OCI-LY3 (cell line): ENCODE measurements at regions not wholly inside any gene's neighbourhood (a gene's known extent, or its start where the extent isn't known, plus 50 kb on each side); places are given as distances from the start of the nearest gene placed in this dataset.

Experiments used
- H2AFZ ChIP-seq: fragments of 200-600, 300-600 bp; shearing (Covaris generic); 2 replicates; pipeline ENCODE4 v1.6.0; 2014; ENCODE audit warnings: antibody characterized with exemption, low read depth, low read length
- H3K27ac ChIP-seq: fragments of 200-600, 300-600 bp; sonication (generic); 2 replicates; pipeline ENCODE4 v1.5.1; 2014; ENCODE audit warnings: mild to moderate bottlenecking, low read length, moderate library complexity, mixed read lengths
- H3K27me3 ChIP-seq: fragments of 200-600, 300-600 bp; sonication (generic); 2 replicates; pipeline ENCODE4 v1.6.1; 2014; ENCODE audit warnings: low read depth, low read length, mixed read lengths
- H3K36me3 ChIP-seq: fragments of 200-600, 300-600 bp; sonication (generic); replicated peaks from 2 replicates; pipeline ENCODE3; 2014; ENCODE audit warnings: low read depth, low read length, mixed read lengths
- H3K4me1 ChIP-seq: fragments of 300-600, 200-600 bp; sonication (generic); 2 replicates; pipeline ENCODE4 v1.6.1; 2014; ENCODE audit warnings: low read length, mixed read lengths
- H3K4me2 ChIP-seq: fragments of 200-600, 300-600 bp; sonication (generic); 2 replicates; pipeline ENCODE4 v1.6.1; 2014; ENCODE audit warnings: low read length, mixed read lengths
- H3K4me3 ChIP-seq: fragments of 300-600, 200-600 bp; sonication (generic); 2 replicates; pipeline ENCODE4 v1.5.1; 2014; ENCODE audit warnings: antibody characterized with exemption, mild to moderate bottlenecking, low read length, moderate library complexity
- H3K79me2 ChIP-seq: fragments of 300-600, 200-600 bp; shearing (Covaris generic); 2 replicates; pipeline ENCODE4 v1.6.1; 2014; ENCODE audit warnings: mild to moderate bottlenecking, low read length, mixed read lengths
- H3K9ac ChIP-seq: fragments of 300-600, 200-600 bp; shearing (Covaris generic); 2 replicates; pipeline ENCODE4 v1.6.0; 2014; ENCODE audit warnings: mild to moderate bottlenecking, low read length, moderate library complexity
- H3K9me3 ChIP-seq: fragments of 200-600, 300-600 bp; shearing (Covaris generic); 2 replicates; pipeline ENCODE4 v1.6.1; 2014; ENCODE audit warnings: low read length, mixed read lengths; ENCODE audit not compliant: insufficient read depth
- H4K20me1 ChIP-seq: fragments of 200-600, 300-600 bp; sonication (generic); 2 replicates; pipeline ENCODE4 v1.6.1; 2016; ENCODE audit warnings: low read length, mixed read lengths; ENCODE audit not compliant: insufficient read depth
- CTCF ChIP-seq: fragments of 200-600, 300-600 bp; sonication (generic); IDR thresholded peaks from 2 replicates; pipeline ENCODE4 v1.5.1; 2014; ENCODE audit warnings: antibody characterized with exemption, low read length, low read depth
- EZH2phosphoT487 ChIP-seq: fragments of 200-600 bp; shearing (Covaris generic); IDR thresholded peaks from 2 replicates; pipeline ENCODE4 v1.6.1; 2018; ENCODE audit warnings: antibody characterized with exemption, mixed run types, low read depth

- H3K9ac ChIP-seq, result no peak overlapping the region
- H3K27ac ChIP-seq, result no peak overlapping the region
- H3K4me2 ChIP-seq, result no peak overlapping the region
- no peaks in the 10 kb centered on the region for H3K27me3 ChIP-seq
- H3K4me3 ChIP-seq, result no peak overlapping the region
- H3K79me2 ChIP-seq, result no peaks in the 10 kb centered on the region
- H3K9me3 ChIP-seq, result no peaks in the 10 kb centered on the region
- no peak for TF ChIP-seq EZH2phosphoT487
- TF ChIP-seq CTCF, result no peak
- H3K36me3 ChIP-seq, result no peaks in the 10 kb centered on the region
- H2AFZ ChIP-seq, result no peak overlapping the region
- H3K4me1 ChIP-seq, result no peaks in the 10 kb centered on the region
- H4K20me1 ChIP-seq, result no peaks in the 10 kb centered on the region
Observed at GRCh38 chr20:7817286-7817685, 123.0 kb downstream of the HAO1 start.

GRCh38 chr20:7818477-7818876 is 121.8 kb downstream of the HAO1 start:
- no peaks in the 10 kb centered on the region for H3K4me1 ChIP-seq
- TF ChIP-seq CTCF (no peak), EZH2phosphoT487 (no peak)
- H3K27me3 ChIP-seq, result no peaks in the 10 kb centered on the region
- no peak overlapping the region for H2AFZ ChIP-seq
- H3K36me3 ChIP-seq, result no peaks in the 10 kb centered on the region
- no peaks in the 10 kb centered on the region for H4K20me1 ChIP-seq
- no peaks in the 10 kb centered on the region for H3K9me3 ChIP-seq
- H3K4me2 ChIP-seq, result no peak overlapping the region
- no peak overlapping the region for H3K9ac ChIP-seq
- H3K79me2 ChIP-seq, result no peaks in the 10 kb centered on the region
- no peak overlapping the region for H3K4me3 ChIP-seq
- no peak overlapping the region for H3K27ac ChIP-seq

GRCh38 chr20:7820897-7821296 is 119.4 kb downstream of the HAO1 start:
- Histone ChIP-seq H3K79me2 (no peaks in the 10 kb centered on the region), H2AFZ (no peak overlapping the region), H3K27ac (no peak overlapping the region), H3K4me3 (no peak overlapping the region), H4K20me1 (no peaks in the 10 kb centered on the region), H3K9ac (no peak overlapping the region), H3K36me3 (no peaks in the 10 kb centered on the region), H3K9me3 (no peaks in the 10 kb centered on the region), H3K4me1 (no peaks in the 10 kb centered on the region), H3K27me3 (no peaks in the 10 kb centered on the region), H3K4me2 (no peak overlapping the region)
- TF ChIP-seq CTCF, result no peak

- Histone ChIP-seq H3K36me3 (no peaks in the 10 kb centered on the region), H3K9ac (no peak overlapping the region), H3K4me2 (no peak overlapping the region), H2AFZ (no peak overlapping the region), H3K9me3 (no peaks in the 10 kb centered on the region), H4K20me1 (no peaks in the 10 kb centered on the region), H3K79me2 (no peaks in the 10 kb centered on the region), H3K27me3 (no peaks in the 10 kb centered on the region), H3K27ac (no peak overlapping the region), H3K4me1 (no peaks in the 10 kb centered on the region), H3K4me3 (no peak overlapping the region)
- TF ChIP-seq CTCF (no peak), EZH2phosphoT487 (no peak)
Observed at GRCh38 chr20:7822772-7823171, 117.5 kb downstream of the HAO1 start.
